SK-N-SH (cell line): ENCODE measurements at regions not wholly inside any gene's neighbourhood (a gene's known extent, or its start where the extent isn't known, plus 50 kb on each side); places are given as distances from the start of the nearest gene placed in this dataset.

Source experiments
- CTCF ChIA-PET: fragments of 300-600, 350-600 bp; formaldehyde crosslinking; extraction: SDS; loops from one replicate; lab custom pipeline; 2021; lab: Yijun Ruan, JAX
- POLR2A ChIA-PET: fragments of 350-600 bp; sonication (Branson Sonifier 250); formaldehyde crosslinking; extraction: SDS; loops from one replicate; lab custom pipeline; 2020; ENCODE audit warnings: antibody characterized with exemption, inconsistent platforms; lab: Yijun Ruan, JAX
- DNase-seq: peaks from one replicate; pipeline ENCODE4 v3.0.0; 2012
- H2AFZ ChIP-seq: fragments of 200-600 bp; sonication (generic); 2 replicates; pipeline ENCODE4 v1.8.1; 2016; ENCODE audit warnings: antibody characterized with exemption, mild to moderate bottlenecking, low read depth
- H3F3A ChIP-seq: fragments of 200-600 bp; sonication (generic); replicated peaks from 2 replicates; pipeline ENCODE3; 2016; ENCODE audit warnings: antibody characterized with exemption, mild to moderate bottlenecking; ENCODE audit not compliant: insufficient read depth
- H3K27ac ChIP-seq, 2 experiments: fragments of 200-500 bp in 1 of 2; fragments of 200-600 bp in 1 of 2; sonication (Bioruptor generic) in 1 of 2; sonication (generic), shearing (Covaris generic) in 1 of 2; 2 replicates each; pipeline versions ENCODE4 v1.5.1 to v1.6.1; 2014 to 2016; ENCODE audit warnings: low read depth in 2 of 2, inconsistent platforms in 1 of 2, low read length in 1 of 2, mild to moderate bottlenecking in 1 of 2, mixed read lengths in 1 of 2
- H3K27me3 ChIP-seq: fragments of 200-600 bp; sonication (generic), shearing (Covaris generic); 2 replicates; pipeline ENCODE4 v1.6.1; 2016; ENCODE audit warnings: mixed run types; ENCODE audit not compliant: insufficient read depth
- H3K36me3 ChIP-seq, 2 experiments: fragments of 200-500 bp in 1 of 2; fragments of 200-600 bp in 1 of 2; sonication (Bioruptor generic) in 1 of 2; sonication (generic) in 1 of 2; replicated peaks in 1 of 2; 2 replicates each; pipeline versions ENCODE3 to v1.5.1; 2014 to 2016; ENCODE audit warnings: low read length in 1 of 2, mild to moderate bottlenecking in 1 of 2; ENCODE audit not compliant: insufficient read depth in 2 of 2, control insufficient read depth in 1 of 2
- H3K4me1 ChIP-seq, 2 experiments: fragments of 200-500 bp in 1 of 2; fragments of 200-600 bp in 1 of 2; sonication (Bioruptor generic) in 1 of 2; sonication (generic), shearing (Covaris generic) in 1 of 2; 2 replicates each; pipeline versions ENCODE4 v1.5.1 to v1.6.1; 2014 to 2016; ENCODE audit warnings: low read depth in 1 of 2, low read length in 1 of 2, mixed run types in 1 of 2; ENCODE audit not compliant: insufficient read depth in 2 of 2, control insufficient read depth in 1 of 2
- H3K4me2 ChIP-seq: fragments of 200-600 bp; sonication (generic), shearing (Covaris generic); 2 replicates; pipeline ENCODE4 v1.6.1; 2017; ENCODE audit warnings: mixed run types
- H3K4me3 ChIP-seq, 2 experiments: fragments of 200-500 bp in 1 of 2; fragments of 200-600 bp in 1 of 2; sonication (Bioruptor generic) in 1 of 2; sonication (generic), shearing (Covaris generic) in 1 of 2; 2 replicates each; pipeline versions ENCODE4 v1.5.1 to v1.8.1; 2014 to 2016; ENCODE audit warnings: low read depth in 2 of 2, inconsistent platforms in 1 of 2, low read length in 1 of 2, mild to moderate bottlenecking in 1 of 2, mixed read lengths in 1 of 2, moderate library complexity in 1 of 2
- H3K79me2 ChIP-seq: fragments of 200-600 bp; sonication (generic); 2 replicates; pipeline ENCODE4 v1.8.1; 2017; ENCODE audit warnings: mild to moderate bottlenecking; ENCODE audit not compliant: insufficient read depth
- H3K9ac ChIP-seq: fragments of 200-600 bp; sonication (generic); 2 replicates; pipeline ENCODE4 v1.6.1; 2017; ENCODE audit warnings: mixed run types
- H3K9me2 ChIP-seq: fragments of 200-600 bp; sonication (generic); 2 replicates; pipeline ENCODE4 v1.6.1; 2017; ENCODE audit warnings: mixed run types
- H3K9me3 ChIP-seq: fragments of 200-600 bp; sonication (generic); 2 replicates; pipeline ENCODE4 v1.6.1; 2017; ENCODE audit warnings: mixed run types, mild to moderate bottlenecking, moderate library complexity
- H4K20me1 ChIP-seq: fragments of 200-600 bp; sonication (generic); 2 replicates; pipeline ENCODE4 v1.6.1; 2017; ENCODE audit warnings: mild to moderate bottlenecking, mixed run types; ENCODE audit not compliant: insufficient read depth
- CHD2 ChIP-seq: fragments of 150-350 bp; IDR thresholded peaks from 2 replicates; pipeline ENCODE4 v1.6.1; 2018; ENCODE audit warnings: low read length; ENCODE audit not compliant: partially characterized antibody
- EP300 ChIP-seq, 2 experiments: IDR thresholded peaks; 2 replicates each; pipeline versions ENCODE4 v1.4.0 to v1.6.1; 2012; ENCODE audit warnings: borderline replicate concordance in 1 of 2, low read depth in 1 of 2, low read length in 1 of 2
- FOSL2 ChIP-seq: IDR thresholded peaks from 2 replicates; pipeline ENCODE4 v1.4.0; 2012; ENCODE audit warnings: low read depth, mild to moderate bottlenecking, moderate library complexity, borderline replicate concordance
- FOXJ3 ChIP-seq: sonication (generic); formaldehyde crosslinking; IDR thresholded peaks from 2 replicates; pipeline ENCODE4 v1.5.1; 2020; ENCODE audit warnings: mild to moderate bottlenecking, missing genetic modification reagents
- FOXM1 ChIP-seq: IDR thresholded peaks from 2 replicates; pipeline ENCODE4 v1.4.0; 2012; ENCODE audit warnings: low read depth, mild to moderate bottlenecking
- GABPA ChIP-seq: IDR thresholded peaks from 2 replicates; pipeline ENCODE4 v1.4.0; 2012; ENCODE audit warnings: low read depth, mild to moderate bottlenecking
- NFIC ChIP-seq: IDR thresholded peaks from 2 replicates; pipeline ENCODE4 v1.4.0; 2012; ENCODE audit warnings: borderline replicate concordance
- NRF1 ChIP-seq: IDR thresholded peaks from 2 replicates; pipeline ENCODE4 v1.6.1; 2012; ENCODE audit warnings: low read depth, mild to moderate bottlenecking, low read length
- POLR2AphosphoS5 ChIP-seq: IDR thresholded peaks from 2 replicates; pipeline ENCODE4 v1.6.1; 2012; ENCODE audit warnings: low read depth, low read length
- RAD21 ChIP-seq: IDR thresholded peaks from 2 replicates; pipeline ENCODE4 v1.6.1; 2012; ENCODE audit warnings: mild to moderate bottlenecking, low read length
- RCOR1 ChIP-seq: fragments of 150-350 bp; IDR thresholded peaks from 2 replicates; pipeline ENCODE4 v1.6.1; 2017; ENCODE audit warnings: antibody characterized with exemption, low read length
- REST ChIP-seq: IDR thresholded peaks from 2 replicates; pipeline ENCODE4 v1.6.1; 2012; ENCODE audit warnings: mild to moderate bottlenecking, low read depth, low read length, moderate library complexity
- RXRA ChIP-seq: IDR thresholded peaks from 2 replicates; pipeline ENCODE4 v1.4.0; 2012; ENCODE audit warnings: low read depth, mild to moderate bottlenecking, borderline replicate concordance
- SMC3 ChIP-seq: IDR thresholded peaks from 2 replicates; pipeline ENCODE4 v1.6.1; 2012; ENCODE audit warnings: low read depth, low read length, improper control_type of control experiment
- TAF1 ChIP-seq: IDR thresholded peaks from 2 replicates; pipeline ENCODE4 v1.6.1; 2012; ENCODE audit warnings: low read depth, mild to moderate bottlenecking, low read length, moderate library complexity, borderline replicate concordance
- TCF12 ChIP-seq: IDR thresholded peaks from 2 replicates; pipeline ENCODE4 v1.4.0; 2012
- TEAD4 ChIP-seq: IDR thresholded peaks from 2 replicates; pipeline ENCODE4 v1.4.0; 2012; ENCODE audit warnings: mild to moderate bottlenecking, borderline replicate concordance; ENCODE audit not compliant: insufficient read depth
- YY1 ChIP-seq: IDR thresholded peaks from 2 replicates; pipeline ENCODE4 v1.4.0; 2012; ENCODE audit warnings: low read depth, mild to moderate bottlenecking
- whole genome bisulfite sequencing: methylation state at CpG from one replicate; pipeline ENCODE4 v1.1.6; 2017; ENCODE audit warnings: low lambda C conversion rate; 5-methylcytosine and 5-hydroxymethylcytosine counted together
- TF ChIP-seq, protein P1 (sequence below): IDR thresholded peaks from 2 replicates; pipeline ENCODE4 v1.4.0; 2012; ENCODE audit warnings: low read depth
- TF ChIP-seq, protein P2 (sequence below): IDR thresholded peaks from 2 replicates; pipeline ENCODE4; 2012
- TF ChIP-seq, protein P3 (sequence below): fragments of 200-600 bp; sonication (generic); IDR thresholded peaks from 2 replicates; pipeline ENCODE4 v1.6.1; 2017; ENCODE audit warnings: antibody characterized with exemption, mild to moderate bottlenecking, moderate library complexity

DNA sequence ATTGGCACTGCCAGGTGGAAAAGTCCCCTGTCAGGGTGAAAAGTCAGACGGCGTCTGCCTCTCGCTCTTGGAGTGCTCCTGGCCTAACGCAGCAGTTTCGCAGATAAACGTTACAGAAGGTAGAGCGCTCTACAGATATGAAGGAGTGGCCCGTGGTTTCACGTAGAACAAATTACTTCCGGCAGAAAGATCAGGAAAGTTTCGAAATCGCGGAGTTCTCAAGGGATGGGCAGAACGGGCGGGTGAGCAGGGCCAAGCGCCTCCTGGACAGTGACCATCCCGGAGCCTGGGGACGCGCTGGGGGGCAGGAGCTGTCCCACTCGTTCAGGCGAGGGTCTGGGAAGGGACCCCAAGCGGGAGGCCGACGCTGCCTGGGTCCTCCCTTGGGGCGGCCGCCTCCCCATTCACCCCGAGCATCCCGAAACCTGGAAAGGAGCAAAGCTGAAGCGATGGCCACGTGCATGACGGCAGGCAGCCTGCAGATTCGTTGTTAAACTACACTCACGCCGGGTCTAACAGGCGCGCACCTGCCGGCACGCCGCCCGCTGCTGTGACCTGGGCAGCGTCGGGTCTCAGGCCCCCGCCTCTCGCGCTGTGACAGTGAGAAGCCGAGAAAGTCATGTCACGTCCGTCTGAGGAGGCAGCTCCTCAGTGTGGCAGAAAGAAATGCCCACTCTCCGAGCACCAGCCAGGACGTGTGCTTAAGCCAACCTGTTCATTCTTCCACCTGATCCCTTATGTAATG is 122.9 kb upstream of the SALL3 start:
- Histone ChIP-seq H3K9me3 (no peaks in the 10 kb centered on the region), H3K27me3 (peaks cover 51% of the 10 kb centered on the region), H3K79me2 (no peaks in the 10 kb centered on the region), H3F3A (no peaks in the 10 kb centered on the region), H3K36me3 (no peaks in the 10 kb centered on the region), H3K27ac (no peak overlapping the region), H2AFZ (no peak overlapping the region), H3K4me1 (no peaks in the 10 kb centered on the region), H3K4me3 (no peak overlapping the region), H3K4me2 (no peak overlapping the region)
- CTCF ChIA-PET, result interaction anchor here (1.6 kb wide), 1 partner anchor 19 kb away, joined by 6 read pairs; no protein-coding TSS in a partner anchor
- TF ChIP-seq EP300 (IDR thresholded peaks at IDR 0.05; ENCODE audit: borderline replicate concordance in 1 of 2, low read depth in 1 of 2, low read length in 1 of 2) (no peak), CHD2 (no peak), FOXJ3 (CRISPR knock-in tag) (no peak), TCF12 (no peak), TEAD4 (no peak), YY1 (no peak), FOXM1 (no peak), GABPA (no peak)
- TF ChIP-seq, protein P1, sequence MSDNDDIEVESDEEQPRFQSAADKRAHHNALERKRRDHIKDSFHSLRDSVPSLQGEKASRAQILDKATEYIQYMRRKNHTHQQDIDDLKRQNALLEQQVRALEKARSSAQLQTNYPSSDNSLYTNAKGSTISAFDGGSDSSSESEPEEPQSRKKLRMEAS, result no peak
- TF ChIP-seq, all 33 proteins: peak for 0
- WGBS, result 22% methylated on average over 26 of the region's 50 CpGs
- no peaks in the 10 kb centered on the region for H4K20me1 ChIP-seq
- POLR2A ChIA-PET, result no interaction called here
- no peaks in the 10 kb centered on the region for H3K9me2 ChIP-seq
- no peak overlapping the region for H3K9ac ChIP-seq
- DNase-seq, result no peak

GRCh38 chr18:78857314-78858150 is 122.1 kb upstream of the SALL3 start:
- Histone ChIP-seq H2AFZ (no peak overlapping the region), H3K27me3 (peaks cover 56% of the 10 kb centered on the region), H3K4me3 (no peak overlapping the region), H3K4me1 (no peaks in the 10 kb centered on the region), H3K36me3 (no peaks in the 10 kb centered on the region), H4K20me1 (no peaks in the 10 kb centered on the region), H3K9me3 (no peaks in the 10 kb centered on the region), H3K4me2 (no peak overlapping the region), H3K27ac (no peak overlapping the region), H3K9ac (no peak overlapping the region), H3K79me2 (no peaks in the 10 kb centered on the region), H3F3A (no peaks in the 10 kb centered on the region), H3K9me2 (no peaks in the 10 kb centered on the region)
- POLR2A ChIA-PET, result no interaction called here
- CTCF ChIA-PET, result interaction anchor here (1.6 kb wide), 1 partner anchor 18 kb away, joined by 6 read pairs; no protein-coding TSS in a partner anchor
- 14% methylated on average over 35 of the region's 42 CpGs for WGBS
- DNase-seq, result no peak
- TF ChIP-seq NFIC, result no peak
- TF ChIP-seq RAD21, result no peak
- no peak for TF ChIP-seq NRF1
- no peak for TF ChIP-seq RCOR1
- TF ChIP-seq SMC3, result no peak
- no peak for TF ChIP-seq RXRA
- no peak for TF ChIP-seq FOSL2
- no peak for TF ChIP-seq TAF1
- no peak for TF ChIP-seq REST
- TF ChIP-seq, protein P2, sequence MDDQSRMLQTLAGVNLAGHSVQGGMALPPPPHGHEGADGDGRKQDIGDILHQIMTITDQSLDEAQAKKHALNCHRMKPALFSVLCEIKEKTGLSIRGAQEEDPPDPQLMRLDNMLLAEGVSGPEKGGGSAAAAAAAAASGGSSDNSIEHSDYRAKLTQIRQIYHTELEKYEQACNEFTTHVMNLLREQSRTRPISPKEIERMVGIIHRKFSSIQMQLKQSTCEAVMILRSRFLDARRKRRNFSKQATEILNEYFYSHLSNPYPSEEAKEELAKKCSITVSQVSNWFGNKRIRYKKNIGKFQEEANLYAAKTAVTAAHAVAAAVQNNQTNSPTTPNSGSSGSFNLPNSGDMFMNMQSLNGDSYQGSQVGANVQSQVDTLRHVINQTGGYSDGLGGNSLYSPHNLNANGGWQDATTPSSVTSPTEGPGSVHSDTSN, result no peak
- TF ChIP-seq POLR2AphosphoS5, result no peak
- no peak for TF ChIP-seq FOXJ3 (CRISPR knock-in tag)
- TF ChIP-seq, protein P3, sequence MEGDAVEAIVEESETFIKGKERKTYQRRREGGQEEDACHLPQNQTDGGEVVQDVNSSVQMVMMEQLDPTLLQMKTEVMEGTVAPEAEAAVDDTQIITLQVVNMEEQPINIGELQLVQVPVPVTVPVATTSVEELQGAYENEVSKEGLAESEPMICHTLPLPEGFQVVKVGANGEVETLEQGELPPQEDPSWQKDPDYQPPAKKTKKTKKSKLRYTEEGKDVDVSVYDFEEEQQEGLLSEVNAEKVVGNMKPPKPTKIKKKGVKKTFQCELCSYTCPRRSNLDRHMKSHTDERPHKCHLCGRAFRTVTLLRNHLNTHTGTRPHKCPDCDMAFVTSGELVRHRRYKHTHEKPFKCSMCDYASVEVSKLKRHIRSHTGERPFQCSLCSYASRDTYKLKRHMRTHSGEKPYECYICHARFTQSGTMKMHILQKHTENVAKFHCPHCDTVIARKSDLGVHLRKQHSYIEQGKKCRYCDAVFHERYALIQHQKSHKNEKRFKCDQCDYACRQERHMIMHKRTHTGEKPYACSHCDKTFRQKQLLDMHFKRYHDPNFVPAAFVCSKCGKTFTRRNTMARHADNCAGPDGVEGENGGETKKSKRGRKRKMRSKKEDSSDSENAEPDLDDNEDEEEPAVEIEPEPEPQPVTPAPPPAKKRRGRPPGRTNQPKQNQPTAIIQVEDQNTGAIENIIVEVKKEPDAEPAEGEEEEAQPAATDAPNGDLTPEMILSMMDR, result no peak
